A549 (cell line): ENCODE measurements at regions not wholly inside any gene's neighbourhood (a gene's known extent, or its start where the extent isn't known, plus 50 kb on each side); places are given as distances from the start of the nearest gene placed in this dataset.

ENCODE experiments used
- ATAC-seq, 2 experiments: fragments of 200-7000 bp in 1 of 2; fragments of >200 bp in 1 of 2; cut with Nextera tagmentation in 1 of 2; cut with Tn5 transposase in 1 of 2; 3 replicates each; pipeline versions ENCODE4 v1.8.0 to v1.9.1; 2018 to 2020; ENCODE audit warnings: mild to moderate bottlenecking in 1 of 2, moderate library complexity in 1 of 2
- CTCF ChIA-PET: fragments of 300-600 bp; sonication (Branson Sonifier 250); formaldehyde crosslinking; extraction: SDS; loops from one replicate; lab custom pipeline; 2021; ENCODE audit warnings: antibody characterized with exemption, inconsistent platforms; lab: Yijun Ruan, JAX
- POLR2A ChIA-PET: fragments of 350-600 bp; formaldehyde crosslinking; extraction: SDS; loops from one replicate; lab custom pipeline; 2021; ENCODE audit warnings: antibody characterized with exemption, inconsistent platforms; lab: Yijun Ruan, JAX
- DNase-seq, 2 experiments: peaks; one replicate each; pipeline versions ENCODE4 v3.0.0 to v3.0.0-alpha.2; 2011 to 2016; ENCODE audit warnings: low read depth in 1 of 2, low spot score in 1 of 2
- FAIRE-seq: peaks from 2 replicates; lab custom pipeline; 2011; peaks lifted over from hg19 to GRCh38; lab: Jason Lieb, UNC
- H3K27ac ChIP-seq, 2 experiments: fragments of >200 bp; sonication (Bioruptor Twin); formaldehyde crosslinking; 3 replicates each; pipeline ENCODE4 v1.5.1; 2016 to 2017
- H3K4me1 ChIP-seq: fragments of >200 bp; sonication (Bioruptor Twin); formaldehyde crosslinking; 3 replicates; pipeline ENCODE4 v1.6.1; 2016
- H3K4me2 ChIP-seq: fragments of >200 bp; sonication (Bioruptor Twin); formaldehyde crosslinking; 3 replicates; pipeline ENCODE4 v1.6.1; 2016
- H3K4me3 ChIP-seq: fragments of >200 bp; sonication (Bioruptor Twin); formaldehyde crosslinking; 3 replicates; pipeline ENCODE4 v1.5.1; 2016
- H3K9me3 ChIP-seq: fragments of >200 bp; sonication (Bioruptor Twin); formaldehyde crosslinking; 3 replicates; pipeline ENCODE4 v1.6.1; 2016
- ATOH8 ChIP-seq: fragments of 250-450 bp; sonication (Bioruptor Pico); IDR thresholded peaks from 2 replicates; pipeline ENCODE4 v1.5.0; 2020; ENCODE audit warnings: low read depth, mild to moderate bottlenecking, moderate library complexity
- CBX2 ChIP-seq: fragments of 200-600 bp; sonication (generic); IDR thresholded peaks from 2 replicates; pipeline ENCODE4 v1.6.1; 2016; ENCODE audit warnings: low read depth, mild to moderate bottlenecking, borderline replicate concordance
- CHD4 ChIP-seq: fragments of 200-600 bp; sonication (generic); IDR thresholded peaks from 2 replicates; pipeline ENCODE4 v1.6.1; 2016; ENCODE audit warnings: antibody characterized with exemption, mild to moderate bottlenecking, borderline replicate concordance
- EP300 ChIP-seq, 2 experiments: fragments of >200 bp; sonication (Bioruptor Twin); formaldehyde crosslinking; IDR thresholded peaks; 2 replicates in 1 of 2; 3 replicates in 1 of 2; pipeline ENCODE4 v1.6.1; 2016 to 2017
- FOSB ChIP-seq: fragments of 250-450 bp; sonication (Bioruptor Pico); IDR thresholded peaks from 2 replicates; pipeline ENCODE4 v1.5.0; 2020; ENCODE audit warnings: mild to moderate bottlenecking, moderate library complexity
- FOXS1 ChIP-seq: fragments of 250-450 bp; sonication (Bioruptor Pico); IDR thresholded peaks from 2 replicates; pipeline ENCODE4 v1.5.0; 2020; ENCODE audit warnings: mild to moderate bottlenecking, moderate library complexity
- HDAC2 ChIP-seq: fragments of 200-600 bp; sonication (generic); IDR thresholded peaks from 2 replicates; pipeline ENCODE4 v1.6.1; 2016
- HOXA7 ChIP-seq: fragments of 250-450 bp; sonication (Bioruptor Pico); IDR thresholded peaks from 2 replicates; pipeline ENCODE4 v1.5.0; 2020; ENCODE audit warnings: mild to moderate bottlenecking, moderate library complexity
- HOXB13 ChIP-seq: fragments of 250-450 bp; sonication (Bioruptor Pico); IDR thresholded peaks from 2 replicates; pipeline ENCODE4 v1.5.0; 2020; ENCODE audit warnings: low read depth, mild to moderate bottlenecking, moderate library complexity
- POLR2A ChIP-seq: IDR thresholded peaks from 2 replicates; pipeline ENCODE4 v1.6.1; 2012; ENCODE audit warnings: mild to moderate bottlenecking, low read length
- RCOR1 ChIP-seq: fragments of 150-350 bp; IDR thresholded peaks from 2 replicates; pipeline ENCODE4 v1.6.1; 2014; ENCODE audit warnings: antibody characterized with exemption, low read length, low read depth
- RNF2 ChIP-seq: fragments of 200-600 bp; sonication (generic); IDR thresholded peaks from 2 replicates; pipeline ENCODE4 v1.6.1; 2016; ENCODE audit warnings: low read depth, mild to moderate bottlenecking, antibody characterized with exemption, moderate library complexity, borderline replicate concordance
- SMC3 ChIP-seq: fragments of >200 bp; sonication (Bioruptor Twin); formaldehyde crosslinking; IDR thresholded peaks from 3 replicates; pipeline ENCODE4 v1.6.1; 2018; ENCODE audit warnings: inconsistent platforms
- TFCP2L1 ChIP-seq: fragments of 250-450 bp; sonication (Bioruptor Pico); IDR thresholded peaks from 2 replicates; pipeline ENCODE4 v1.5.0; 2021; ENCODE audit warnings: mild to moderate bottlenecking
- TP53 ChIP-seq: fragments of 250-450 bp; sonication (Bioruptor Pico); IDR thresholded peaks from 2 replicates; pipeline ENCODE4 v1.5.0; 2021; ENCODE audit warnings: mild to moderate bottlenecking, moderate library complexity
- USF2 ChIP-seq: fragments of 450-650 bp; IDR thresholded peaks from 2 replicates; pipeline ENCODE4 v1.6.1; 2014; ENCODE audit warnings: antibody characterized with exemption
- ZFP36 ChIP-seq: fragments of 450-650 bp; IDR thresholded peaks from 2 replicates; pipeline ENCODE4 v1.6.1; 2014; ENCODE audit warnings: borderline replicate concordance; ENCODE audit not compliant: partially characterized antibody
- ZSCAN20 ChIP-seq: fragments of 250-450 bp; sonication (Bioruptor Pico); IDR thresholded peaks from 2 replicates; pipeline ENCODE4 v1.8.0; 2022; ENCODE audit warnings: mild to moderate bottlenecking, moderate library complexity
- WGBS: methylation state at CpG from one replicate; pipeline ENCODE4 v1.1.6; 2017; ENCODE audit errors: missing lambda C conversion rate; 5-methylcytosine and 5-hydroxymethylcytosine counted together
- TF ChIP-seq, protein P1 (sequence below): fragments of >200 bp; sonication (Bioruptor Twin); formaldehyde crosslinking; IDR thresholded peaks from 2 replicates; pipeline ENCODE4 v1.6.1; 2016
- TF ChIP-seq, protein P2 (sequence below): fragments of 150-350 bp; IDR thresholded peaks from 2 replicates; pipeline ENCODE4 v1.6.1; 2014; ENCODE audit warnings: low read depth, mild to moderate bottlenecking, low read length
- TF ChIP-seq, protein P3 (sequence below): fragments of >200 bp; sonication (Bioruptor Twin); formaldehyde crosslinking; IDR thresholded peaks from 3 replicates; pipeline ENCODE4 v1.5.1; 2016

DNA sequence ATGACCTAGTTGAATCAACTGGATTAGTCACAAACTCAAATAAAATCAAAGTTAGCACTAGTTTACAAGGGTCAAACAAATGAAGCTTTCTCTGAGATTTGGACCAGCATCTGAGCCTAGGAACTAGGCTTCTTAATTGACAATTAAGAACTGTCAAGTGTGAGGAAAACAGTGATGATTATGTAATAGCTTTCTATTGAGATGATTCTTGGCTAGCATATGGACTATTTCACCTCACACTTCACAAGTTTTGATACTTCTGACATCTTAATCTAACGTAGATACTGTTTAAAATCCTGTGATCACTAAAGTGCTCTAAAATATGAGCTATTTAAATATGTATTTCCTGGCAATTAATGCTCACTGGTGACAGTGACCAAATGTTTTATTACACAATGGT lies 542.9 kb downstream of the EFNA5 start:
- DNase-seq (no peak), ATAC-seq (no peak), FAIRE-seq (no peak)
- peaks cover 3% of the 10 kb centered on the region; the same call in 2 of the 3 replicates for H3K9me3 ChIP-seq
- WGBS: 79% methylated on average over 1 of the region's 1 CpG
- H3K4me1 ChIP-seq: peaks cover 20% of the 10 kb centered on the region; the same call in 2 of the 3 replicates
- no peak overlapping the region for H3K4me3 ChIP-seq
- POLR2A ChIA-PET: no interaction called here
- no peak overlapping the region for H3K27ac ChIP-seq
- H3K4me2 ChIP-seq: no peak overlapping the region
- CTCF ChIA-PET: no interaction called here
- TF ChIP-seq HDAC2 (no peak), USF2 (no peak), ZFP36 (no peak)
- TF ChIP-seq, protein P1, sequence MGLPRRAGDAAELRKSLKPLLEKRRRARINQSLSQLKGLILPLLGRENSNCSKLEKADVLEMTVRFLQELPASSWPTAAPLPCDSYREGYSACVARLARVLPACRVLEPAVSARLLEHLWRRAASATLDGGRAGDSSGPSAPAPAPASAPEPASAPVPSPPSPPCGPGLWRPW: no peak
- TF ChIP-seq, all 56 proteins: peak for 0

GRCh38 chr5:107126341-107126740 lies 544.4 kb downstream of the EFNA5 start:
- DNase-seq (no peak), ATAC-seq (no peak)
- Histone ChIP-seq H3K9me3 (no peaks in the 10 kb centered on the region), H3K4me2 (no peak overlapping the region), H3K27ac (no peak overlapping the region), H3K4me3 (no peak overlapping the region), H3K4me1 (peaks cover 20% of the 10 kb centered on the region; the same call in 2 of the 3 replicates)
- 64% methylated on average over 3 of the region's 3 CpGs for WGBS
- CTCF ChIA-PET: no interaction called here
- POLR2A ChIA-PET: no interaction called here
- TF ChIP-seq RNF2: no peak
- TF ChIP-seq FOXS1 (CRISPR knock-in tag): no peak
- TF ChIP-seq, protein P2, sequence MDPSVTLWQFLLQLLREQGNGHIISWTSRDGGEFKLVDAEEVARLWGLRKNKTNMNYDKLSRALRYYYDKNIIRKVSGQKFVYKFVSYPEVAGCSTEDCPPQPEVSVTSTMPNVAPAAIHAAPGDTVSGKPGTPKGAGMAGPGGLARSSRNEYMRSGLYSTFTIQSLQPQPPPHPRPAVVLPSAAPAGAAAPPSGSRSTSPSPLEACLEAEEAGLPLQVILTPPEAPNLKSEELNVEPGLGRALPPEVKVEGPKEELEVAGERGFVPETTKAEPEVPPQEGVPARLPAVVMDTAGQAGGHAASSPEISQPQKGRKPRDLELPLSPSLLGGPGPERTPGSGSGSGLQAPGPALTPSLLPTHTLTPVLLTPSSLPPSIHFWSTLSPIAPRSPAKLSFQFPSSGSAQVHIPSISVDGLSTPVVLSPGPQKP: no peak
- TF ChIP-seq TP53 (CRISPR knock-in tag): no peak
- no peak for TF ChIP-seq RCOR1
- TF ChIP-seq TFCP2L1 (CRISPR knock-in tag): no peak
- TF ChIP-seq, protein P1: no peak
- no peak for TF ChIP-seq ATOH8 (CRISPR knock-in tag)
- no peak for TF ChIP-seq POLR2A
- TF ChIP-seq ZSCAN20 (CRISPR knock-in tag): no peak
- TF ChIP-seq CHD4: no peak
- TF ChIP-seq SMC3: no peak
- no peak for TF ChIP-seq CBX2
- TF ChIP-seq HOXB13 (CRISPR knock-in tag): no peak
- TF ChIP-seq, protein P3, sequence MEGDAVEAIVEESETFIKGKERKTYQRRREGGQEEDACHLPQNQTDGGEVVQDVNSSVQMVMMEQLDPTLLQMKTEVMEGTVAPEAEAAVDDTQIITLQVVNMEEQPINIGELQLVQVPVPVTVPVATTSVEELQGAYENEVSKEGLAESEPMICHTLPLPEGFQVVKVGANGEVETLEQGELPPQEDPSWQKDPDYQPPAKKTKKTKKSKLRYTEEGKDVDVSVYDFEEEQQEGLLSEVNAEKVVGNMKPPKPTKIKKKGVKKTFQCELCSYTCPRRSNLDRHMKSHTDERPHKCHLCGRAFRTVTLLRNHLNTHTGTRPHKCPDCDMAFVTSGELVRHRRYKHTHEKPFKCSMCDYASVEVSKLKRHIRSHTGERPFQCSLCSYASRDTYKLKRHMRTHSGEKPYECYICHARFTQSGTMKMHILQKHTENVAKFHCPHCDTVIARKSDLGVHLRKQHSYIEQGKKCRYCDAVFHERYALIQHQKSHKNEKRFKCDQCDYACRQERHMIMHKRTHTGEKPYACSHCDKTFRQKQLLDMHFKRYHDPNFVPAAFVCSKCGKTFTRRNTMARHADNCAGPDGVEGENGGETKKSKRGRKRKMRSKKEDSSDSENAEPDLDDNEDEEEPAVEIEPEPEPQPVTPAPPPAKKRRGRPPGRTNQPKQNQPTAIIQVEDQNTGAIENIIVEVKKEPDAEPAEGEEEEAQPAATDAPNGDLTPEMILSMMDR: no peak
- TF ChIP-seq EP300 (IDR thresholded peaks at IDR 0.05): no peak
- TF ChIP-seq HDAC2: no peak
- TF ChIP-seq FOSB: no peak
- no peak for TF ChIP-seq HOXA7 (CRISPR knock-in tag)
- TF ChIP-seq, all 56 proteins: peak for 0
- no peak for FAIRE-seq
